Vagina (tissue), 2 donors: ENCODE measurements at regions not wholly inside any gene's neighbourhood (a gene's known extent, or its start where the extent isn't known, plus 50 kb on each side); places are given as distances from the start of the nearest gene placed in this dataset.

Experiments used
- POLR2A ChIP-seq, 2 donors: fragments of 450-650 bp; IDR thresholded peaks; one replicate each; pipeline ENCODE4 v1.6.1; 2017; ENCODE audit warnings: antibody characterized with exemption in 2 of 2, mild to moderate bottlenecking in 2 of 2, moderate library complexity in 2 of 2
- TF ChIP-seq, protein P1 (sequence below), 3 experiments: fragments of 450-650 bp in 2 of 3; fragments of 200-600 bp in 1 of 3; sonication (generic) in 1 of 3; IDR thresholded peaks; one replicate each; pipeline ENCODE4 v1.5.1; 2017 to 2019; ENCODE audit warnings: antibody characterized with exemption in 3 of 3, mild to moderate bottlenecking in 2 of 3, moderate library complexity in 2 of 3

DNA sequence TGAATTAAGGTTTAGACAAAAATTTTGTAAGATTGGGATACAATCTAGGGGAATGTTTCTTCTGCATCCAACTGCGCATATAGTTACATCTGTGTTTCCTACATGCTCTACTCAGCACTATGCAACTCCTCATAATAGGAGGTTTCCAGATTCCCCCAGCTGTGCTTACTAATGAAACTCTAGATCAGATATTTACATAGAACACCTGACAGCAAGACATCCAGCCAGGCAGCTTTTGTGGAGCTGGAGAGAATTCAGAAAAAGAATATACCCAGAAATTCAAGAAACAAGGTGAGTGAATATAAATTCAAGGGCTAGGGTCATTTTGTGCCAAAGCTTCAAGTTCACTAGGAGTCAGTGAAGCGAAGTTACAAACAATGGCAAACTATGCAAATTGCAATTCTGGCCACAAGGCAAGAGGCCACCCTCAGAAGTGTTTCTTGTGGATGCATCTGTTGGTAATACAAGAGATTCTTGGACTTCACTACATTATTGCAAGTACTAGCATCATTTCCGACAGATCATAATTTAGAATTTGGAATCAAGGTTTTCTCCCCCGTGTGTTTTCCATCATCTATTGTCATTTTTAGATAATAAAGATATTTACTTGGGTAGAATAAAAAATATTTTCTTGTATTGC is 341.2 kb upstream of the NAV3 start:
- TF ChIP-seq, protein P1, sequence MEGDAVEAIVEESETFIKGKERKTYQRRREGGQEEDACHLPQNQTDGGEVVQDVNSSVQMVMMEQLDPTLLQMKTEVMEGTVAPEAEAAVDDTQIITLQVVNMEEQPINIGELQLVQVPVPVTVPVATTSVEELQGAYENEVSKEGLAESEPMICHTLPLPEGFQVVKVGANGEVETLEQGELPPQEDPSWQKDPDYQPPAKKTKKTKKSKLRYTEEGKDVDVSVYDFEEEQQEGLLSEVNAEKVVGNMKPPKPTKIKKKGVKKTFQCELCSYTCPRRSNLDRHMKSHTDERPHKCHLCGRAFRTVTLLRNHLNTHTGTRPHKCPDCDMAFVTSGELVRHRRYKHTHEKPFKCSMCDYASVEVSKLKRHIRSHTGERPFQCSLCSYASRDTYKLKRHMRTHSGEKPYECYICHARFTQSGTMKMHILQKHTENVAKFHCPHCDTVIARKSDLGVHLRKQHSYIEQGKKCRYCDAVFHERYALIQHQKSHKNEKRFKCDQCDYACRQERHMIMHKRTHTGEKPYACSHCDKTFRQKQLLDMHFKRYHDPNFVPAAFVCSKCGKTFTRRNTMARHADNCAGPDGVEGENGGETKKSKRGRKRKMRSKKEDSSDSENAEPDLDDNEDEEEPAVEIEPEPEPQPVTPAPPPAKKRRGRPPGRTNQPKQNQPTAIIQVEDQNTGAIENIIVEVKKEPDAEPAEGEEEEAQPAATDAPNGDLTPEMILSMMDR (IDR thresholded peaks at IDR 0.05), result no peak
- TF ChIP-seq POLR2A (IDR thresholded peaks at IDR 0.05), result no peak
